B cell (primary cell): ENCODE measurements at regions not wholly inside any gene's neighbourhood (a gene's known extent, or its start where the extent isn't known, plus 50 kb on each side); places are given as distances from the start of the nearest gene placed in this dataset.

Source experiments
- ATAC-seq: fragments of 200-7000 bp; cut with Tn5 transposase; one replicate; pipeline ENCODE4 v1.10.0; 2021; ENCODE audit warnings: low read depth, mild to moderate bottlenecking, moderate number of reproducible peaks, moderate library complexity
- CTCF ChIA-PET: fragments of 350-600 bp; sonication (Branson Sonifier 250); formaldehyde crosslinking; loops from one replicate; lab custom pipeline; 2021; ENCODE audit warnings: antibody characterized with exemption, inconsistent platforms; lab: Charles Lee
- POLR2A ChIA-PET: fragments of 350-600 bp; sonication (Branson Sonifier 250); formaldehyde crosslinking; loops from one replicate; lab custom pipeline; 2021; ENCODE audit warnings: antibody characterized with exemption; lab: Charles Lee
- DNase-seq: peaks from one replicate; pipeline ENCODE4 v3.0.0; 2013
- H2AFZ ChIP-seq: 2 replicates; pipeline ENCODE4 v1.6.1; 2012; ENCODE audit warnings: mild to moderate bottlenecking, low read depth, low read length; ENCODE audit not compliant: insufficient read depth, poor library complexity, severe bottlenecking
- H3K27ac ChIP-seq, 2 donors: 1 replicate in 1 of 2; 2 replicates in 1 of 2; pipeline ENCODE4 v1.5.1; 2012 to 2013; ENCODE audit warnings: low read length in 2 of 2, mild to moderate bottlenecking in 2 of 2, moderate library complexity in 1 of 2
- H3K27me3 ChIP-seq, 4 experiments: fragments of 200-600 bp in 1 of 4; sonication (generic) in 1 of 4; replicated peaks in 1 of 4; 1 replicate in 2 of 4; 2 replicates in 2 of 4; pipeline versions ENCODE4 v1.6.1 to v1.7.0; 2013 to 2016; ENCODE audit warnings: low read length in 3 of 4, mild to moderate bottlenecking in 2 of 4, mixed read lengths in 1 of 4, moderate library complexity in 1 of 4; ENCODE audit not compliant: insufficient read depth in 4 of 4, control insufficient read depth in 3 of 4; ENCODE audit errors: control extremely low read depth in 1 of 4
- H3K36me3 ChIP-seq, 2 experiments: replicated peaks in 1 of 2; 1 replicate in 1 of 2; 2 replicates in 1 of 2; pipeline versions ENCODE4 v1.6.1 to v1.7.1; 2013; ENCODE audit warnings: low read length in 1 of 2; ENCODE audit not compliant: insufficient read depth in 2 of 2, control insufficient read depth in 1 of 2; ENCODE audit errors: control extremely low read depth in 1 of 2, extremely low read depth in 1 of 2
- H3K4me1 ChIP-seq, 2 donors: fragments of 200-600 bp in 1 of 2; sonication (generic) in 1 of 2; 1 replicate in 1 of 2; 2 replicates in 1 of 2; pipeline versions ENCODE4 v1.5.1 to v1.6.1; 2013 to 2017; ENCODE audit warnings: low read length in 2 of 2; ENCODE audit not compliant: control insufficient read depth in 2 of 2, insufficient read depth in 2 of 2
- H3K4me2 ChIP-seq: replicated peaks from 2 replicates; pipeline ENCODE3; 2012; ENCODE audit warnings: mild to moderate bottlenecking, low read depth, low read length; ENCODE audit not compliant: poor library complexity, severe bottlenecking
- H3K4me3 ChIP-seq, 5 experiments: fragments of 200-600 bp in 1 of 5; sonication (generic) in 1 of 5; 1 replicate in 3 of 5; 2 replicates in 2 of 5; pipeline versions ENCODE4 v1.5.1 to v1.7.0; 2011 to 2016; ENCODE audit warnings: low read length in 4 of 5, mild to moderate bottlenecking in 4 of 5, low read depth in 2 of 5, control low read depth in 1 of 5, moderate library complexity in 1 of 5; ENCODE audit not compliant: insufficient read depth in 1 of 5; ENCODE audit errors: control extremely low read depth in 1 of 5, extremely low read depth in 1 of 5
- H3K79me2 ChIP-seq: fragments of 200-600 bp; sonication (generic); one replicate; pipeline ENCODE4 v1.6.0; 2016; ENCODE audit warnings: low read length; ENCODE audit not compliant: control insufficient read depth, insufficient read depth
- H3K9ac ChIP-seq: fragments of 200-600 bp; sonication (generic); 2 replicates; pipeline ENCODE4 v1.6.1; 2017; ENCODE audit warnings: mild to moderate bottlenecking, low read length, moderate library complexity
- H3K9me3 ChIP-seq, 3 donors: one replicate each; pipeline versions ENCODE4 v1.6.1 to v1.7.1; 2013; ENCODE audit warnings: low read length in 2 of 3; ENCODE audit not compliant: control insufficient read depth in 2 of 3, insufficient read depth in 1 of 3; ENCODE audit errors: control extremely low read depth in 1 of 3
- H4K20me1 ChIP-seq: 2 replicates; pipeline ENCODE4 v1.6.0; 2012; ENCODE audit warnings: mild to moderate bottlenecking, low read length; ENCODE audit not compliant: insufficient read depth, control insufficient read depth, poor library complexity, severe bottlenecking
- H3K27ac Mint-ChIP-seq: one replicate; pipeline ENCODE4 v1.8.0; 2021; ENCODE audit warnings: mixed read lengths
- H3K27me3 Mint-ChIP-seq: one replicate; pipeline ENCODE4 v1.8.0; 2021; ENCODE audit warnings: mixed read lengths
- H3K4me1 Mint-ChIP-seq: one replicate; pipeline ENCODE4 v1.8.0; 2021; ENCODE audit warnings: mixed read lengths
- H3K4me3 Mint-ChIP-seq: one replicate; pipeline ENCODE4 v1.8.0; 2021; ENCODE audit warnings: mixed read lengths
- H3K9me3 Mint-ChIP-seq: one replicate; pipeline ENCODE4 v1.8.0; 2022; ENCODE audit warnings: mixed read lengths; ENCODE audit not compliant: insufficient read depth
- CTCF ChIP-seq: fragments of 200-600 bp; IDR thresholded peaks from one replicate; pipeline ENCODE4 v1.8.0; 2022; ENCODE audit warnings: antibody characterized with exemption, mild to moderate bottlenecking
- EZH2 ChIP-seq: IDR thresholded peaks from 2 replicates; pipeline ENCODE4 v1.6.1; 2012; ENCODE audit warnings: borderline replicate concordance, low read depth, mild to moderate bottlenecking, moderate library complexity, low read length; ENCODE audit not compliant: insufficient read depth, poor library complexity, severe bottlenecking
- WGBS: methylation state at CpG from one replicate; pipeline ENCODE4 v1.1.5; 2013; ENCODE audit warnings: missing lambda C conversion rate; ENCODE audit not compliant: insufficient coverage; 5-methylcytosine and 5-hydroxymethylcytosine counted together
- intact Hi-C: fragments of 100-400 bp; cut with micrococcal nuclease; formaldehyde crosslinking; loops from one replicate; pipeline ENCODE4 v1.10.0; 2022

- no peak overlapping the region for H3K4me3 ChIP-seq
- H3K4me1 ChIP-seq = no peaks in the 10 kb centered on the region
- TF ChIP-seq EZH2 (no peak), CTCF (no peak)
- DNase-seq (peak; percentile 9), ATAC-seq (peak; percentile 21)
- POLR2A ChIA-PET = no interaction called here
- Mint-ChIP-seq H3K4me3 (no peak overlapping the region), H3K4me1 (no peaks in the 10 kb centered on the region), H3K9me3 (no peaks in the 10 kb centered on the region), H3K27ac (no peak overlapping the region), H3K27me3 (peaks cover 32% of the 10 kb centered on the region)
- H3K9me3 ChIP-seq = no peaks in the 10 kb centered on the region
- no peaks in the 10 kb centered on the region for H4K20me1 ChIP-seq
- no peaks in the 10 kb centered on the region for H3K27me3 ChIP-seq
- intact Hi-C loops = loop anchor here (2.0 kb wide), 1 partner anchor 384 kb away; no protein-coding TSS in a partner anchor
- H3K9ac ChIP-seq = no peak overlapping the region
- H2AFZ ChIP-seq = no peak overlapping the region
- CTCF ChIA-PET = interaction anchor here (0.7 to 2.5 kb wide), 3 partner anchors 344 to 387 kb away, joined by 3 to 17 read pairs (median 4); no protein-coding TSS in a partner anchor
- H3K79me2 ChIP-seq = no peaks in the 10 kb centered on the region
- no peaks in the 10 kb centered on the region for H3K36me3 ChIP-seq
- WGBS = 36% methylated on average over 2 of the region's 5 CpGs
- H3K4me2 ChIP-seq = no peak overlapping the region
- H3K27ac ChIP-seq = no peak overlapping the region
Observed at GRCh38 chr5:5881294-5881693, 458.8 kb downstream of the ICE1 start.

GRCh38 chr5:5880077-5880763 is 457.7 kb downstream of the ICE1 start:
- intact Hi-C loops = loop anchor here (2.0 kb wide), 1 partner anchor 383 kb away; no protein-coding TSS in a partner anchor
- ATAC-seq (no peak), DNase-seq (no peak)
- Mint-ChIP-seq H3K27me3 (peaks cover 37% of the 10 kb centered on the region), H3K27ac (no peak overlapping the region), H3K9me3 (no peaks in the 10 kb centered on the region), H3K4me3 (no peak overlapping the region), H3K4me1 (no peaks in the 10 kb centered on the region)
- TF ChIP-seq CTCF (no peak), EZH2 (no peak)
- no peak overlapping the region for H3K27ac ChIP-seq
- H3K4me3 ChIP-seq = no peak overlapping the region
- no peaks in the 10 kb centered on the region for H4K20me1 ChIP-seq
- CTCF ChIA-PET = interaction anchor here (2.5 kb wide), 1 partner anchor 383 kb away, joined by 17 read pairs; no protein-coding TSS in a partner anchor
- no peak overlapping the region for H2AFZ ChIP-seq
- no peaks in the 10 kb centered on the region for H3K36me3 ChIP-seq
- no peaks in the 10 kb centered on the region for H3K4me1 ChIP-seq
- H3K9ac ChIP-seq = no peak overlapping the region
- H3K27me3 ChIP-seq = no peaks in the 10 kb centered on the region
- 95% methylated on average over 5 of the region's 9 CpGs for WGBS
- POLR2A ChIA-PET = no interaction called here
- no peak overlapping the region for H3K4me2 ChIP-seq
- no peaks in the 10 kb centered on the region for H3K9me3 ChIP-seq
- no peaks in the 10 kb centered on the region for H3K79me2 ChIP-seq
